ENCODE measurements at regions not wholly inside any gene's neighbourhood (a gene's known extent, or its start where the extent isn't known, plus 50 kb on each side); places are given as distances from the start of the nearest gene placed in this dataset.

GRCh38 chr5:175798626-175799025, 72.8 kb upstream of the CPLX2 start:
- TF ChIP-seq POLR2A (IDR thresholded peaks at IDR 0.05) = no peak
- TF ChIP-seq, protein P1, sequence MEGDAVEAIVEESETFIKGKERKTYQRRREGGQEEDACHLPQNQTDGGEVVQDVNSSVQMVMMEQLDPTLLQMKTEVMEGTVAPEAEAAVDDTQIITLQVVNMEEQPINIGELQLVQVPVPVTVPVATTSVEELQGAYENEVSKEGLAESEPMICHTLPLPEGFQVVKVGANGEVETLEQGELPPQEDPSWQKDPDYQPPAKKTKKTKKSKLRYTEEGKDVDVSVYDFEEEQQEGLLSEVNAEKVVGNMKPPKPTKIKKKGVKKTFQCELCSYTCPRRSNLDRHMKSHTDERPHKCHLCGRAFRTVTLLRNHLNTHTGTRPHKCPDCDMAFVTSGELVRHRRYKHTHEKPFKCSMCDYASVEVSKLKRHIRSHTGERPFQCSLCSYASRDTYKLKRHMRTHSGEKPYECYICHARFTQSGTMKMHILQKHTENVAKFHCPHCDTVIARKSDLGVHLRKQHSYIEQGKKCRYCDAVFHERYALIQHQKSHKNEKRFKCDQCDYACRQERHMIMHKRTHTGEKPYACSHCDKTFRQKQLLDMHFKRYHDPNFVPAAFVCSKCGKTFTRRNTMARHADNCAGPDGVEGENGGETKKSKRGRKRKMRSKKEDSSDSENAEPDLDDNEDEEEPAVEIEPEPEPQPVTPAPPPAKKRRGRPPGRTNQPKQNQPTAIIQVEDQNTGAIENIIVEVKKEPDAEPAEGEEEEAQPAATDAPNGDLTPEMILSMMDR (IDR thresholded peaks at IDR 0.05) = no peak

All from ovary (tissue), 3 donors.